ENCODE measurements at regions not wholly inside any gene's neighbourhood (a gene's known extent, or its start where the extent isn't known, plus 50 kb on each side); places are given as distances from the start of the nearest gene placed in this dataset.

GRCh38 chr11:128161436-128161835, 425.9 kb downstream of the ETS1 start:
- Histone ChIP-seq H3K36me3 (no peaks in the 10 kb centered on the region), H3K27ac (no peak overlapping the region), H3K27me3 (no peaks in the 10 kb centered on the region), H3K9me3 (no peaks in the 10 kb centered on the region), H3K4me1 (no peaks in the 10 kb centered on the region), H3K4me3 (no peak overlapping the region)
- no peak for TF ChIP-seq POLR2AphosphoS5 (IDR thresholded peaks at IDR 0.05)
- no peak for TF ChIP-seq POLR2A (IDR thresholded peaks at IDR 0.05)
- no peak for TF ChIP-seq EP300 (IDR thresholded peaks at IDR 0.05)
- TF ChIP-seq, protein P1, sequence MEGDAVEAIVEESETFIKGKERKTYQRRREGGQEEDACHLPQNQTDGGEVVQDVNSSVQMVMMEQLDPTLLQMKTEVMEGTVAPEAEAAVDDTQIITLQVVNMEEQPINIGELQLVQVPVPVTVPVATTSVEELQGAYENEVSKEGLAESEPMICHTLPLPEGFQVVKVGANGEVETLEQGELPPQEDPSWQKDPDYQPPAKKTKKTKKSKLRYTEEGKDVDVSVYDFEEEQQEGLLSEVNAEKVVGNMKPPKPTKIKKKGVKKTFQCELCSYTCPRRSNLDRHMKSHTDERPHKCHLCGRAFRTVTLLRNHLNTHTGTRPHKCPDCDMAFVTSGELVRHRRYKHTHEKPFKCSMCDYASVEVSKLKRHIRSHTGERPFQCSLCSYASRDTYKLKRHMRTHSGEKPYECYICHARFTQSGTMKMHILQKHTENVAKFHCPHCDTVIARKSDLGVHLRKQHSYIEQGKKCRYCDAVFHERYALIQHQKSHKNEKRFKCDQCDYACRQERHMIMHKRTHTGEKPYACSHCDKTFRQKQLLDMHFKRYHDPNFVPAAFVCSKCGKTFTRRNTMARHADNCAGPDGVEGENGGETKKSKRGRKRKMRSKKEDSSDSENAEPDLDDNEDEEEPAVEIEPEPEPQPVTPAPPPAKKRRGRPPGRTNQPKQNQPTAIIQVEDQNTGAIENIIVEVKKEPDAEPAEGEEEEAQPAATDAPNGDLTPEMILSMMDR (IDR thresholded peaks at IDR 0.05), result no peak
- no peak for DNase-seq (ENCODE audit: low spot score in 2 of 2)
- WGBS, result 83% methylated on average over 1 of the region's 1 CpG

- TF ChIP-seq EP300 (IDR thresholded peaks at IDR 0.05) (no peak), POLR2A (IDR thresholded peaks at IDR 0.05) (no peak), POLR2AphosphoS5 (IDR thresholded peaks at IDR 0.05) (no peak)
- TF ChIP-seq, protein P1 (IDR thresholded peaks at IDR 0.05), result no peak
- 85% methylated on average over 4 of the region's 4 CpGs for WGBS
- no peak for DNase-seq (ENCODE audit: low spot score in 2 of 2)
- no peaks in the 10 kb centered on the region for H3K4me1 ChIP-seq
- no peaks in the 10 kb centered on the region for H3K9me3 ChIP-seq
- H3K36me3 ChIP-seq, result no peaks in the 10 kb centered on the region
- no peak overlapping the region for H3K27ac ChIP-seq
- no peaks in the 10 kb centered on the region for H3K27me3 ChIP-seq
- no peak overlapping the region for H3K4me3 ChIP-seq
Observed at GRCh38 chr11:128158860-128159259, 428.5 kb downstream of the ETS1 start.

DNA sequence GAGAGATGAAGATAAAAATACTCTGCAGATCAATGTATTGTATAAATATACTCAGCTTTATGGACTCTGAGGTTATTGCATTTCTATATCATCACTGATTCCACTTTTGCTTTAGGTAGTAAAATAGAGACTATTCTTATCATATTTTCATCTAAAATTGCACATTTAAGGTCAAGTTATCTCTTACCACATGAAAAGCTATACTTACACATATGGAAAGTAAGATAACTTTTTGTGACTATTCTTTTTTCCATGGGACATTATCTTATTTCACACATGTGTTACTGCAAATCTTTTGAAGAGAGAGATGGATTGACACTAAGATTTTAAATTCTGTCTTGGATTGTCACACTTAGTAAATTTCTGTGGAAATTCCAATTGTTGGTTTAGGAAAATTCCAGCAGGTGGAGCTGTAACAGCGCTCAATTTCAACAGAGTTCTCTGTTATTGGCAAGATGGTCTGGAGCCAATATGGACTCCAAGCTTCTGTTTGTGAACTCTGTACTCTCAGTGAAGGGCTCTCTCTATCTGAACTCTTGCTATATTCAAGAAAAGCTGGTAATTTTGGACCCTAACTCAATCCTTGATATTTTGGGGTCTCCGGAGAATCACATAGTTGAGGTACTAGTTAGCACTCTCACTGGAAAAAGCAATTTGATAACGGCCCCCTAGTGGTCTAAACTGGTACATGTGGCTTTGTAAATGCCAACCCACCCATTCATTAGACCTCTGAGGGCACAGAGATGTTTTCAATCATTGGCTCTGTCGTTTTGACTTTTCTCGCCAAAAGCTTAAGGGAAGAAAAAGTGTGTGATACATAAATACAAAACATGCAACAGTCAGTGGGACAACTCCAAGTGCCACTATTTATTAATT, 429.7 kb downstream of the ETS1 start:
- 15% methylated on average over 5 of the region's 5 CpGs for WGBS
- Histone ChIP-seq H3K27ac (no peak overlapping the region), H3K9me3 (no peaks in the 10 kb centered on the region), H3K27me3 (no peaks in the 10 kb centered on the region), H3K36me3 (no peaks in the 10 kb centered on the region), H3K4me3 (no peak overlapping the region), H3K4me1 (no peaks in the 10 kb centered on the region)
- no peak for TF ChIP-seq POLR2A (IDR thresholded peaks at IDR 0.05)
- TF ChIP-seq, protein P1 (IDR thresholded peaks at IDR 0.05), result peak; percentile 71 to 74
- no peak for DNase-seq (ENCODE audit: low spot score in 2 of 2)

- Histone ChIP-seq H3K4me3 (no peak overlapping the region), H3K27ac (no peak overlapping the region), H3K36me3 (no peaks in the 10 kb centered on the region), H3K9me3 (no peaks in the 10 kb centered on the region), H3K27me3 (no peaks in the 10 kb centered on the region), H3K4me1 (no peaks in the 10 kb centered on the region)
- TF ChIP-seq, protein P1 (IDR thresholded peaks at IDR 0.05), result no peak
- TF ChIP-seq POLR2AphosphoS5 (IDR thresholded peaks at IDR 0.05), result no peak
- TF ChIP-seq EP300 (IDR thresholded peaks at IDR 0.05), result no peak
- no peak for TF ChIP-seq POLR2A (IDR thresholded peaks at IDR 0.05)
- no peak for DNase-seq (ENCODE audit: low spot score in 2 of 2)
- 62% methylated on average over 3 of the region's 3 CpGs for WGBS
Observed at GRCh38 chr11:128156486-128156885, 430.9 kb downstream of the ETS1 start.

GRCh38 chr11:128155590-128155989, 431.8 kb downstream of the ETS1 start:
- WGBS, result 91% methylated on average over 2 of the region's 2 CpGs
- H3K4me1 ChIP-seq, result no peaks in the 10 kb centered on the region
- H3K27me3 ChIP-seq, result no peaks in the 10 kb centered on the region
- no peak for TF ChIP-seq EP300 (IDR thresholded peaks at IDR 0.05)
- TF ChIP-seq POLR2A (IDR thresholded peaks at IDR 0.05), result no peak
- no peak for TF ChIP-seq POLR2AphosphoS5 (IDR thresholded peaks at IDR 0.05)
- TF ChIP-seq, protein P1 (IDR thresholded peaks at IDR 0.05), result no peak
- no peaks in the 10 kb centered on the region for H3K9me3 ChIP-seq
- no peak overlapping the region for H3K4me3 ChIP-seq
- no peaks in the 10 kb centered on the region for H3K36me3 ChIP-seq
- DNase-seq (ENCODE audit: low spot score in 2 of 2), result no peak
- no peak overlapping the region for H3K27ac ChIP-seq

Data from suprapubic skin (tissue), 4 donors.